Ectodermal cell (in vitro differentiated cells): ENCODE measurements at regions not wholly inside any gene's neighbourhood (a gene's known extent, or its start where the extent isn't known, plus 50 kb on each side); places are given as distances from the start of the nearest gene placed in this dataset.

Experiments
- H3K27ac ChIP-seq: 2 replicates; pipeline ENCODE4 v1.7.0; 2013; ENCODE audit warnings: mild to moderate bottlenecking, low read depth, low read length; ENCODE audit not compliant: insufficient read depth, poor library complexity, severe bottlenecking
- H3K27me3 ChIP-seq: 2 replicates; pipeline ENCODE4 v1.7.0; 2013; ENCODE audit warnings: mild to moderate bottlenecking, low read length; ENCODE audit not compliant: insufficient read depth, control insufficient read depth, poor library complexity, severe bottlenecking
- H3K36me3 ChIP-seq: one replicate; pipeline ENCODE4 v1.7.0; 2013; ENCODE audit warnings: low read length; ENCODE audit not compliant: control insufficient read depth, insufficient read depth
- H3K4me1 ChIP-seq: one replicate; pipeline ENCODE4 v1.7.0; 2013; ENCODE audit warnings: low read length; ENCODE audit not compliant: control insufficient read depth, insufficient read depth
- H3K4me3 ChIP-seq: 2 replicates; pipeline ENCODE4 v1.7.0; 2013; ENCODE audit warnings: low read depth, low read length, control low read depth; ENCODE audit not compliant: insufficient read depth
- H3K9me3 ChIP-seq: 2 replicates; pipeline ENCODE4 v1.7.0; 2013; ENCODE audit warnings: mild to moderate bottlenecking, low read length, moderate library complexity; ENCODE audit not compliant: control insufficient read depth
- WGBS, 2 experiments: methylation state at CpG; one replicate each; pipeline ENCODE4 v1.1.7; 2013; ENCODE audit warnings: missing lambda C conversion rate in 2 of 2; 5-methylcytosine and 5-hydroxymethylcytosine counted together

- no peaks in the 10 kb centered on the region for H3K27me3 ChIP-seq
- WGBS, 2 experiments, result 85% methylated on average over 26 of the region's 26 CpGs
- no peaks in the 10 kb centered on the region for H3K4me1 ChIP-seq
- H3K27ac ChIP-seq, result no peak overlapping the region
- no peak overlapping the region for H3K4me3 ChIP-seq
- no peaks in the 10 kb centered on the region for H3K36me3 ChIP-seq
- no peaks in the 10 kb centered on the region for H3K9me3 ChIP-seq
Observed at GRCh38 chr22:44577391-44578109, 79.5 kb upstream of the RTL6 start.

DNA sequence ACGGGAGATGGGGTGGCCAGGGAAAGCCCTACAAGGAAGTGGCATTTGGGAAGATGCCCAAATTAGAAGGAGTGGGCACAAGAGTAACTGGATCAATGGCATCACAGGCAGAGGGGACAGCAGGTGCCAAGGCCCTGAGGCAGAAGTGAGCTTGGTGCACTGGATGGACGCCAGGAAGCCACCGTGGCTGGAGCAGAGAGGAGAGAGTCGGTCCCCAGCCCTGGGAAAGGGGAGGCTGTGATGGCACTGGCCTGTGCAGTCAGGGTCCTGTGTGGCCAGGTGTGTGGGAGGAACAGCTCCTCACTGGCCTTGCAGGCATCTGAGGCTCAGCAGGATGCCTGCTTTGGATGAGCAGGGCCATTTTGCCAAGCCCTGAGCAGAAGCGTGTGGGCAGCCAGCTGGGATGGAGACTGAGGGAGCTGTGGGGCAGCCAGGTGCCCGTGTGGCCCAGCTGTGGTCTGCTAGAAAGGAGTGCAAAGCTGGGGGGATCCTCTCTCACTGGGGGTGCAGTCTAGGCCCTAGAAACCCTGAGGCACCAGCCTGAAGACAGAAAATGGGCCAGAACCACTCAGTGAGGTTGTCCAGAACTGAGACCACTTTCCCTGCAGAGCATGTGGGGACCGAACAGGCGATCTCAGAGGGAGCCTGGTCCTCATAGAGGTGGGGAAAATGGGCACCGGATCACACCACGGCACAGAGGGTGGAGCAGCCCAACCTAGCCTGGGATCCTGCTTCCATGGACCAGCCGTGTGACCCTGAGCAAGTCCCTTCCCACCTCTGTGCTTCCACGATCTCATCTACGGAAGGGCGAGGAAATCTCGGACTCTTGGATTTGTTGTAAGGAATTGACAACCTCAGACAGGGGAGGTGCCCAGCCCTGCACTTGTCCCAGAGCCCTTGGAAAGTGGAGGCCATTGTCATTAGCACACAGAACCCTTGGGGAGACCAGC, 78.6 kb upstream of the RTL6 start:
- Histone ChIP-seq H3K4me3 (no peak overlapping the region), H3K9me3 (no peaks in the 10 kb centered on the region), H3K4me1 (no peaks in the 10 kb centered on the region), H3K27ac (no peak overlapping the region), H3K27me3 (no peaks in the 10 kb centered on the region), H3K36me3 (no peaks in the 10 kb centered on the region)
- WGBS, 2 experiments, result 92% methylated on average over 15 of the region's 15 CpGs

- Histone ChIP-seq H3K9me3 (no peaks in the 10 kb centered on the region), H3K27me3 (no peaks in the 10 kb centered on the region), H3K4me1 (no peaks in the 10 kb centered on the region), H3K36me3 (no peaks in the 10 kb centered on the region), H3K27ac (no peak overlapping the region), H3K4me3 (no peak overlapping the region)
- 86% methylated on average over 7 of the region's 7 CpGs for WGBS, 2 experiments
Observed at GRCh38 chr22:44575381-44576268, 77.6 kb upstream of the RTL6 start.

- H3K27ac ChIP-seq, result no peak overlapping the region
- no peak overlapping the region for H3K4me3 ChIP-seq
- H3K27me3 ChIP-seq, result no peaks in the 10 kb centered on the region
- no peaks in the 10 kb centered on the region for H3K4me1 ChIP-seq
- no peaks in the 10 kb centered on the region for H3K36me3 ChIP-seq
- H3K9me3 ChIP-seq, result no peaks in the 10 kb centered on the region
- WGBS, 2 experiments, result 85% methylated on average over 16 to 17 of the region's 17 CpGs
Observed at GRCh38 chr22:44574640-44575380, 76.8 kb upstream of the RTL6 start.

GRCh38 chr22:44574057-44574639, 76.1 kb upstream of the RTL6 start:
- no peaks in the 10 kb centered on the region for H3K4me1 ChIP-seq
- WGBS, 2 experiments, result 78 to 80% methylated on average over 10 of the region's 10 CpGs
- H3K9me3 ChIP-seq, result no peaks in the 10 kb centered on the region
- H3K27me3 ChIP-seq, result no peaks in the 10 kb centered on the region
- H3K4me3 ChIP-seq, result no peak overlapping the region
- H3K36me3 ChIP-seq, result no peaks in the 10 kb centered on the region
- H3K27ac ChIP-seq, result no peak overlapping the region

DNA sequence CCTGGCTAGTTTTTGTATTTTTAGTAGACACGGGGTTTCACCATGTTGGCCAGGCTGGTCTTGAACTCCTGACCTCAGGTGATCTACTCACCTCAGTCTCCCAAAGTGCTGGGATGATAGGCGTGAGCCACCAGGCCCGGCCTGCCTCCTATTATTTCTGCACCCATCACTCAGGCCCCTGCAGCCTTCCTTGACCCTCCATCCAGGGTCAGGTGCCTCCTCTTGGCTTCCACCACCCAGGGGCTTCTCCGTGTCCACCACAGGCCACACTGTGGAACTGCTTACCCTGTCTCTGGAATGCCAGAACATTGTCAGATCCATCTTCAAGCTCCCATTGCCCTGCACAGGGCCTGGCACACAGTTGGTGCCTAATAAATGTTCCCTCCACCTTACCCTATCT, 75.4 kb upstream of the RTL6 start:
- 94 to 98% methylated on average over 4 of the region's 4 CpGs for WGBS, 2 experiments
- no peaks in the 10 kb centered on the region for H3K27me3 ChIP-seq
- H3K27ac ChIP-seq, result no peak overlapping the region
- H3K4me3 ChIP-seq, result no peak overlapping the region
- H3K4me1 ChIP-seq, result no peaks in the 10 kb centered on the region
- H3K9me3 ChIP-seq, result no peaks in the 10 kb centered on the region
- H3K36me3 ChIP-seq, result no peaks in the 10 kb centered on the region

GRCh38 chr22:44572414-44573207, 74.6 kb upstream of the RTL6 start:
- no peak overlapping the region for H3K4me3 ChIP-seq
- H3K36me3 ChIP-seq, result no peaks in the 10 kb centered on the region
- no peaks in the 10 kb centered on the region for H3K4me1 ChIP-seq
- H3K27me3 ChIP-seq, result no peaks in the 10 kb centered on the region
- no peaks in the 10 kb centered on the region for H3K9me3 ChIP-seq
- no peak overlapping the region for H3K27ac ChIP-seq
- WGBS, 2 experiments, result 86 to 88% methylated on average over 14 of the region's 14 CpGs

GRCh38 chr22:44571566-44572413, 73.8 kb upstream of the RTL6 start:
- 91 to 92% methylated on average over 29 of the region's 29 CpGs for WGBS, 2 experiments
- no peaks in the 10 kb centered on the region for H3K27me3 ChIP-seq
- no peaks in the 10 kb centered on the region for H3K4me1 ChIP-seq
- H3K9me3 ChIP-seq, result no peaks in the 10 kb centered on the region
- no peak overlapping the region for H3K27ac ChIP-seq
- H3K36me3 ChIP-seq, result no peaks in the 10 kb centered on the region
- no peak overlapping the region for H3K4me3 ChIP-seq
